ENCODE measurements at regions not wholly inside any gene's neighbourhood (a gene's known extent, or its start where the extent isn't known, plus 50 kb on each side); places are given as distances from the start of the nearest gene placed in this dataset.

GRCh38 chr10:27601946-27602538 lies 97.9 kb downstream of the RAB18 start:
- Histone ChIP-seq H2AFZ (ENCODE audit: low read length) (no peak overlapping the region), H3K27ac (ENCODE audit: extremely low read length, insufficient read depth, low read length) (no peak overlapping the region), H3K27me3 (ENCODE audit: control insufficient read depth in 1 of 2, insufficient read depth in 2 of 2, low read length in 2 of 2) (no peaks in the 10 kb centered on the region), H3K4me2 (ENCODE audit: low read depth, low read length) (peak overlapping the region; percentile 56), H4K20me1 (ENCODE audit: insufficient read depth, low read length) (no peaks in the 10 kb centered on the region; the same call in 1 of the 2 replicates), H3K36me3 (replicated peaks in 1 of 2; ENCODE audit: control insufficient read depth in 1 of 2, insufficient read depth in 2 of 2, low read length in 2 of 2) (no peaks in the 10 kb centered on the region), H3K4me1 (ENCODE audit: insufficient read depth, low read length) (peaks cover 14% of the 10 kb centered on the region), H3K79me2 (ENCODE audit: insufficient read depth, low read length) (no peaks in the 10 kb centered on the region), H3K9me3 (ENCODE audit: low read length) (no peaks in the 10 kb centered on the region), H3K4me3 (replicated peaks in 1 of 3; ENCODE audit: insufficient read depth in 1 of 3, low read depth in 2 of 3, low read length in 3 of 3) (no peak overlapping the region), H3K9ac (ENCODE audit: insufficient read depth, low read depth, low read length) (no peak overlapping the region)
- 26% methylated on average over 6 of the region's 6 CpGs for WGBS (ENCODE audit: low lambda C conversion rate)
- no peak for DNase-seq (ENCODE audit: low spot score)
- no peak for FAIRE-seq
- no TSS peak for BruUV-seq (replicated peaks)
- ChIA-PET CTCF (ENCODE audit: low intra/inter-chr PET ratio, low total read pairs) (no interaction called here), POLR2A (no interaction called here)
- TF ChIP-seq ZNF335 (CRISPR knock-in tag; IDR thresholded peaks at IDR 0.05) (no peak), ZNF747 (CRISPR knock-in tag; IDR thresholded peaks at IDR 0.05; ENCODE audit: borderline replicate concordance) (no peak), ZNF496 (CRISPR knock-in tag; IDR thresholded peaks at IDR 0.05; ENCODE audit: insufficient replicate concordance) (no peak), MBD4 (IDR thresholded peaks at IDR 0.05; ENCODE audit: borderline replicate concordance, low read length) (no peak), PPARG (CRISPR knock-in tag; conservative IDR thresholded peaks at IDR 0.05) (no peak), ZNF121 (CRISPR knock-in tag; IDR thresholded peaks at IDR 0.05) (no peak), CENPT (CRISPR knock-in tag; IDR thresholded peaks at IDR 0.05; ENCODE audit: low read depth) (no peak), PRMT3 (CRISPR knock-in tag; IDR thresholded peaks at IDR 0.05; ENCODE audit: borderline replicate concordance, low read depth) (no peak), ZBTB43 (CRISPR knock-in tag; conservative IDR thresholded peaks at IDR 0.05) (no peak), SAFB2 (CRISPR knock-in tag; IDR thresholded peaks at IDR 0.05; ENCODE audit: borderline replicate concordance, low read depth) (no peak), ZNF124 (CRISPR knock-in tag; IDR thresholded peaks at IDR 0.05) (no peak), ZEB1 (IDR thresholded peaks at IDR 0.05; ENCODE audit: insufficient replicate concordance, low read depth) (no peak)
- TF ChIP-seq, protein P1, sequence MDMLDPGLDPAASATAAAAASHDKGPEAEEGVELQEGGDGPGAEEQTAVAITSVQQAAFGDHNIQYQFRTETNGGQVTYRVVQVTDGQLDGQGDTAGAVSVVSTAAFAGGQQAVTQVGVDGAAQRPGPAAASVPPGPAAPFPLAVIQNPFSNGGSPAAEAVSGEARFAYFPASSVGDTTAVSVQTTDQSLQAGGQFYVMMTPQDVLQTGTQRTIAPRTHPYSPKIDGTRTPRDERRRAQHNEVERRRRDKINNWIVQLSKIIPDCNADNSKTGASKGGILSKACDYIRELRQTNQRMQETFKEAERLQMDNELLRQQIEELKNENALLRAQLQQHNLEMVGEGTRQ (IDR thresholded peaks at IDR 0.05; ENCODE audit: low read depth, low read length), result no peak
- TF ChIP-seq, protein P1 (CRISPR knock-in tag; IDR thresholded peaks at IDR 0.05; ENCODE audit: borderline replicate concordance), result no peak
- TF ChIP-seq, protein P2, sequence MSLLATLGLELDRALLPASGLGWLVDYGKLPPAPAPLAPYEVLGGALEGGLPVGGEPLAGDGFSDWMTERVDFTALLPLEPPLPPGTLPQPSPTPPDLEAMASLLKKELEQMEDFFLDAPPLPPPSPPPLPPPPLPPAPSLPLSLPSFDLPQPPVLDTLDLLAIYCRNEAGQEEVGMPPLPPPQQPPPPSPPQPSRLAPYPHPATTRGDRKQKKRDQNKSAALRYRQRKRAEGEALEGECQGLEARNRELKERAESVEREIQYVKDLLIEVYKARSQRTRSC (CRISPR knock-in tag; IDR thresholded peaks at IDR 0.05; ENCODE audit: low read depth), result no peak
- TF ChIP-seq, protein P3, sequence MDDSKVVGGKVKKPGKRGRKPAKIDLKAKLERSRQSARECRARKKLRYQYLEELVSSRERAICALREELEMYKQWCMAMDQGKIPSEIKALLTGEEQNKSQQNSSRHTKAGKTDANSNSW (CRISPR knock-in tag; IDR thresholded peaks at IDR 0.05; ENCODE audit: borderline replicate concordance), result no peak
- TF ChIP-seq, protein P4, sequence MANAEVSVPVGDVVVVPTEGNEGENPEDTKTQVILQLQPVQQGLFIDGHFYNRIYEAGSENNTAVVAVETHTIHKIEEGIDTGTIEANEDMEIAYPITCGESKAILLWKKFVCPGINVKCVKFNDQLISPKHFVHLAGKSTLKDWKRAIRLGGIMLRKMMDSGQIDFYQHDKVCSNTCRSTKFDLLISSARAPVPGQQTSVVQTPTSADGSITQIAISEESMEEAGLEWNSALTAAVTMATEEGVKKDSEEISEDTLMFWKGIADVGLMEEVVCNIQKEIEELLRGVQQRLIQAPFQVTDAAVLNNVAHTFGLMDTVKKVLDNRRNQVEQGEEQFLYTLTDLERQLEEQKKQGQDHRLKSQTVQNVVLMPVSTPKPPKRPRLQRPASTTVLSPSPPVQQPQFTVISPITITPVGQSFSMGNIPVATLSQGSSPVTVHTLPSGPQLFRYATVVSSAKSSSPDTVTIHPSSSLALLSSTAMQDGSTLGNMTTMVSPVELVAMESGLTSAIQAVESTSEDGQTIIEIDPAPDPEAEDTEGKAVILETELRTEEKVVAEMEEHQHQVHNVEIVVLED (CRISPR knock-in tag; IDR thresholded peaks at IDR 0.05; ENCODE audit: borderline replicate concordance), result no peak
- ATAC-seq, result peak; percentile 50
- in situ Hi-C loops (cut with HindIII; ENCODE audit: extremely low pct_ligation_motif_present, low pct_unique_long_range_greater_than_20kb), result no loop called here
- intact Hi-C loops (cut with micrococcal nuclease; ENCODE audit: unreplicated experiment), result no loop called here

All from HepG2 (cell line).